HT-29 (cell line): ENCODE measurements at regions not wholly inside any gene's neighbourhood (a gene's known extent, or its start where the extent isn't known, plus 50 kb on each side); places are given as distances from the start of the nearest gene placed in this dataset.
"Not testable (repeated sequence)": the region's sequence is repeated elsewhere in the genome, so short reads cannot be mapped to it uniquely, and the experiment has no call there.

Experiments
- DNase-seq: peaks from one replicate; pipeline ENCODE4 v3.0.0-alpha.2; 2015; ENCODE audit warnings: low spot score

DNA sequence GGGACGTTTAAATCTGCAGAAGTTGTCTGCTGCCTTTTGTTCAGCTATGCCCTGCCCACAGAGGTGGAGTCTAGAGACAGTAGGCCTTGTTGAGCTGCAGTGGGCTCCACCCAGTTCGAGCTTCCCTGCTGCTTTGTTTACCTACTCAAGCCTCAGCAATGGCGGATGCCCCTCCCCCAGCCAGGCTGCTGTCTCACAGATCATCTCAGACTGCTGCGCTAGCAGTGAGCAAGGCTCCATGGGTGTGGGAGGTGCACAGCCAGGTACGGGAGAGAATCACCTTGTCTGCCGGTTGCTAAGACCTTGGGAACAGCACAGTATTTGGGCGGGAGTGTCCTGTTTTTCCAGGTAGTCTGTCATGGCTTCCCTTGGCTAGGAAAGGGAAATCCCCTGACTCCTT is 114.3 kb upstream of the PALM2AKAP2 start:
- not testable (repeated sequence) for DNase-seq

DNA sequence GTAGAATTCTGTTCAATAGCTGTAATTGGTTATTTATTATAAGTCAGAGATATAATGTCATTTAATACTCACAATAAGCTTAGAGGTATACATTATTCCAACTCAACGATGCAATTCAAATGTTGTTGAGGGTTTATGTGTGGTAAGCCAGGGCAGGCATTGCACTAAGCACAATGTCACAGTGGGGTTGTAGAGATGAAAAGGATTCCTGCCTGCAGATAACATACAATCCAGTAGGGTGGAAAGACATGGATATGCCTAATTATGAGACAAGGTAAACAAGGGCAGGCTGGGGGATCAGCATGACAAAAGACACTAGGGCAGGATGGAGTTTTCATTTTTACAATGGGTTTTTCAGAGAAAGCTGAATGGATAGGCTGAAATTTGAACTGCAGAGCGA is 98.7 kb upstream of the PALM2AKAP2 start:
- no peak for DNase-seq

DNA sequence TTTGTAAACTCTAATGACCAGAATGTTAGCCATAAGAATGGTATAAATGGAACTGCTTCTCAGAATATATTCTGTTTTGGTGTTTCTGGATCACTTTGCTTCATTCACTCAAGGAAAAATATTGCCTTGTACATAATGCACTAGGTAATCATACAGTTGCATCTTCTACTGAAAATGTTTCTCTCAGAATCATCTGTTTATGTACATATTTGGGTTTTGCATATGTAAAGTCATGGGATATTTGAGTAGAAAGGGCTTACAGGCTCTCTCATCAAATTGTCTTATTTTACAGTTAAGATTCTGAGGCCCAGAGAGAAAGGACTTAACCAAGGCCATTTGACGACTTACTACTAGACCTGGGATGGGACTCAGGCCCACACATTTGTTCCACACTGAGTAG is 97.8 kb upstream of the PALM2AKAP2 start:
- DNase-seq = no peak

DNA sequence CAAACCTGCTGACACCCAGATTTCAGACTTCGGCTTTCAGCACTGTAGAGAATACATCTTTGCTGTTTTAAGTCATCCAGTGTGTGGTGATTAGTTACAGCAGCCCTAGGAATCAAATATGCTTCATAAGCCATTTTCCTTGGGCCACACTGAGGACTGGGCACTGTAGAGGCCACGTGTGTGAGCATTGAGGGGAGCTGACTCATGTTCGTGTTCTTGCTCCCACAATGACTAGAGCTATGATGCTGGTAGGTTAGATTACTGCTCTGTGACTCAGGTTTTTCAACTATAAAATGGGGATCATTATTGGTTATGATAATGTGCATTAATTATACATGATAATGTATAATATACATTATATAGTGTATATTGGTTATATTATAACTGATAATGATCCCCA is 96.5 kb upstream of the PALM2AKAP2 start:
- no peak for DNase-seq

DNA sequence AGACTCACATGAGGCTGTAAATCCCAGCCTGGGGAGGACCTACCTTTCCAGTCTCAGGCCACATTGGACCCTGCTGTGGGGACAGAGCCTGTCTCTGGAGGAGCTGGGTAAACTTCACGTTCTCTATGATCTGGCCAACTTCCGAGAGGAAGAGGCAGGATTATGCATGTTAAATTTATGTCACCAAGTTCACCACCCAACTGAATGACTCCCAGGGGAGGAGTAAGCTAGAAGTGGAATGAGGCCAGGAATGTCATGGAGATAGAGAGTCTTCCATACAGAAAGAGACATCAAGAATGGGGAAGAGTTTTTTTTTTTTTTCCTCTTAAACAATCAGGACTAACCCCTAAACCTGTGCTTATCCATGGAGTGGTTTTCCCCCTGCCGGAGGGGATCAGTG is 90.3 kb upstream of the PALM2AKAP2 start:
- DNase-seq = no peak

DNA sequence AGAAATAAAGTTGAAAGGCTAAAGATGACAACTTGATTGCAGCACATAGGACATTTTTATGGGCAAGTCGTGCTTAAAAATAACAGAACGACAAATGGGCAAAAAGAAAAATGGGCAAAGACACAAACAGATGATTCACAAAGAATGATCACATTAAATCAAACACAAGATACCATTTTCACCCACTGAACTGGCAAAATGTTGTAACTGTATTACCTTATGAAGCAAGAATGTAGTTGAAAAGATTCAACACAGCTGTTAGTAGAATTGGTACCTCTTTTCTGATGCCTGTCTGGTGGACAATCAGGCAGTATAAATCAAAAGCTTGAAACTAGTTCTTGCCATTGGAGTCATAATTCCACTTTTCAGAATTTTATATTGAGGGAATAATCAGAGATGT is 81.0 kb upstream of the PALM2AKAP2 start:
- DNase-seq = no peak

DNA sequence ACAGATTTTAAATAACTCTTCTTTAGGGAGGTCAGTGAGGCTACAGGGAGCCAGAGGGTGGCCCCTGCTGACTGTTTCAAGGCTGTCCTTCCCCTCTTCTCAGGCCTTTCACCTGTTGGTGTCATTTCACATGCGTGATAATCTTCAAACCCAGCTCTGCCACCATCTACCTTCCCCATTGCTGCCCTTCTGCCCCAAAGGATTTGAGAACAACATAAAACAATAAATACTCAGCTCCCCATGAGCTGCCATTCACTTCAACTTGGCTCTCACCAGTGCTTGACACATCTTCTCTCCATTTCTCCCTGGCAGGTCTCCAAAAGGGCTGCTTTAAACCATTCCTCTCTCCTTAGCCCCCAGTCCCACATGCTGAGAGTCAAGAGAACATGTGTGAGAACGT is 75.5 kb upstream of the PALM2AKAP2 start:
- DNase-seq = no peak

DNA sequence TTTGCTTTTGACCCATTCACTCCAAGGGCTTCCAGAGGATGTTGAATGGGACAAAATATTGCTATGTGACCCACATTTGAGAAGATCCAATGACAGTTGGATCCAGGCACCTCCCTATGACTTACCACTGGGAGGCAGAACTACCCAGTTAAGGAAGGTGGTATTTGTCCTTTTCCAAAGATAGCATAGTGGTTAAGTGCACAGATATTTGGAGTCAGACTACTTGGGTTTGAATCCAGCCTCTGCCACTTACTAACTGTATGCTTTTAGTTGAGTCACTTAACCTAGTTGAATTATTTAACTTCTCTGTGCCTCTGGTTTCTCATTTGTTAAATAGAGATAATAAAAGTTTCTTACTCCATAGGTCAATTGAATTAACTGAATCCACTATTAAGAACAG is 74.5 kb upstream of the PALM2AKAP2 start:
- peak; percentile 20 for DNase-seq

DNA sequence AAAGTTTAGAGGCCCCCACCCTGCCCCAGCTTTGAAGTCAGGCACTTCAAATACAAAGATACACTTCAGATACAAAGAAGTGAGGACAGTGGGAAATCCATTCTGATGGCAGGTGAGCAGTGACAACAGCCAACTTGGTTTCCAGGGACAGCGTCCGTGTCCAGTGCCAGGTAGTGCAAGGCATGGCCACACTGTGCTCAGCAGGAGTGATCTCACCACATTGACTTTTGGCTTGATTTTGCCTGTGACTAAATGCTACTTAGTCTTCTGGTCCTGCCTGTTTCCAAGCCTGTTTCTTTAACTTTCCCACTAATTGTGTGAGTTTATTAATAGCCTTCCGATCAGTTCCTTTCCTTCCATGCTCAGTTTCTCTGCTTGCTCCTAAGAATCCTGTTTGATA is 72.6 kb upstream of the PALM2AKAP2 start:
- DNase-seq = no peak

DNA sequence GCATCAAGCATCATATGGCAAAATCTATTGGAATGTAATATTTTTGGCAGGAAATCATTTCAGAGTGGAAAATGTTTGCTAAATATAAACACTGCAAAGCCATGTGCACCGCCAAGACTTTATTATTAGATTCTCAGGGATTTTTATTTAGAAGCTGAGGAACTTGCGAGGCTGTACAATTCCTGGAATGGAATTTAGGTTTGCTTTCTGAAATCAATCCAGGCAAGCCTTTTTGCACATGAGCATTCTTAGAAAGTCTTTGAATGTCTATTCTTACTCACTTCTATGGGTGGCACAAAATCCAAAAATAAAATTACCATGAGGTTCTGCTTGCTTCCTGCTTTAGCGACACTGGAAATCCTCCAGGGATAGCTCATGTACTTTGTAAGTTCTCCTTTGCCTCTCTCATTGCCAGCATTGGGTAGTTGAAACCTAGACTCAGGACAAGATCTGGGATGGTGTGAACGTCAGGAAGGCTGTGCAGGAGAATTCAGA is 71.5 kb upstream of the PALM2AKAP2 start:
- no peak for DNase-seq

DNA sequence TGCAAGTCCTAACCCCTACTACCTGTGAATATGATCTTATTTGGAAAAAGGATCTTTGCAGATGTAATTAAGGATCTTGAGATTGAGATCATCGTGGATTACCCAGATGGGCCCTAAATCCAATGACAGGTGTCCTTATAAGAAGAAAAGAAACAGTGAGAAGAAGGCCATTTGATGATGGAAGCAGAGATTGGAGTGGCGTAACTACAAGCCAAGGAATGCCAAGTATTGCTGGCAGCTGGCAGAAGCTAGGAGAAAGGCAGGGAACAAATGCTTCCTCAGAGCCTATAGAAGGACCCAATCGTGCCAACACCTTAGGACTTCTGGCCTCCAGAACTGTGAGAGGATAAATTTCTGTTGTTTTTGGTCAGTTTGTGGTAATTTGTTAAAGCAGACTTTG is 70.1 kb upstream of the PALM2AKAP2 start:
- DNase-seq = no peak

DNA sequence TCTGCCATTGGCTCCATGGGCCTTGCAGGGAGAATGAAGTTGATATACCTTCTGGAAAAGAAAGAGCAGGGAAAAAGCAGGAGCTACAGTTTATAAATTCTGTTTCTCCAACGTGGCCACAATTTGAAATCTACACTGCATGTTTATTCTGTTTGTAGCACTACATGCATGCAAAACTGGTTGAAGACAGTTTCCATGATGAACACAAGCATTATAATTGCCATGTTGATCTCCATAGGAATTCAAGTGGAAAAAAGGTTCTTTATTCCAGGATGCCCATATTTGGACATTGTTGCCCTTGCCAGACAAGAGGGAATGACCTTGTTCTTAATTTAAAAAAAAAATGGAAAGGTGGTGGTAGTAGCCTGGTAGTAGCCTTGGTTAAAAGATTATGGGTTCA is 69.2 kb upstream of the PALM2AKAP2 start:
- DNase-seq = no peak

DNA sequence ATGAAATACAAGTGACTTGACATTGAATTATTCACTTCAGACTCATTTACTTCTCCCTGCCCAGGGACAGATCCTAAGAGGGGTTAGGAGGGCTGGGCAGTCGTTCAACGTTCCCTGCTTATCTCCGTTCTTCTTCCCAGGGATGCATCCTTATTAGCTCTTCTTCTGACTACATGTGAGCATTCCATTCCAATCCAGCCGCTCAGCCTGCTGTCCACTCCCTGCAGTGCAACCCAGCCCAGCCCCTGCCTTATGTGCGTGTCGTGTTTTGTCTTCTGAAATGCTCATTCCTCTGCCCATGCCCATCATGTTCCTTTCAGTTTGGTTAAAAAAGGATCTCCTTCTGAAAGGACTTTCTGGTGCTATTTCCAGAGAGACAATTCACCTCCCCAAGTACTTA is 64.7 kb upstream of the PALM2AKAP2 start:
- no peak for DNase-seq

DNA sequence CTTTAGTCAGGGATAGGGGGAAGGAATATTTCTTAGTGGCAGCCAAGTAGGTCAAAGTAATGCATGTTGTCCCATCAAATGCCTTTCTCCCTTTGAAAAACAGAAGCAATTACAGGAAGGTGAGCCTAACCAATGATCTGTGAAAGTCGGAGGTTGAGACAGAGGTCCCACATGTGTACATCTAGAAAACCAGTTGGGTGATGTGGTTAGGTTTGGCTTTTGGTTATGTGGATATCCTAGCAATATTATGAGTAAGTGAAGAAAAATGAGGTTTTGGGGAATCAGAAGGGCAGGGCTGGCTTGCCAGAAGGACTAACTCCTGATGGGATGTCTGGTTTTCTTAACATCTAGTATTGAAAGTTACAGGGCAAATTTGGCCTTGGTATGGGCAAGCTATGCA is 63.4 kb upstream of the PALM2AKAP2 start:
- no peak for DNase-seq

DNA sequence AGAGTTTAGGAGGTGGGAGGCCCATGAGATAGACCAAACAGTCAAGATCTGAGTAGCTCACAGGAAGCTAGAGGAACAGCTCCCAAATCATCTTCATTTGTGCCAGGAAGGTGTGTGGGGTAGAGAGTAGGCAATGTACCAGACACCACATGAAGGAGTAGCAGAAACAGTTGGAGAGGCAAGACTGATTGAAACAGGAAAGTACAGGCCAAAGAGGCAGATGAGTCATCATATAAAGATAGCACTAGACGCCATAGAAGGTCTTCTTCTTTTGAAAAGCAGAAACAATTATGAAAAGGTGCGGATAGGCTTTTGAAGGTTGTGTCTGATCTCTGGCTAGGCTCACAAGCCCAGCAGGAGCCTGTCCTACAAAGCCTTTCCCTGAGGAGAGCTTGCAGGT is 62.7 kb upstream of the PALM2AKAP2 start:
- DNase-seq = no peak

DNA sequence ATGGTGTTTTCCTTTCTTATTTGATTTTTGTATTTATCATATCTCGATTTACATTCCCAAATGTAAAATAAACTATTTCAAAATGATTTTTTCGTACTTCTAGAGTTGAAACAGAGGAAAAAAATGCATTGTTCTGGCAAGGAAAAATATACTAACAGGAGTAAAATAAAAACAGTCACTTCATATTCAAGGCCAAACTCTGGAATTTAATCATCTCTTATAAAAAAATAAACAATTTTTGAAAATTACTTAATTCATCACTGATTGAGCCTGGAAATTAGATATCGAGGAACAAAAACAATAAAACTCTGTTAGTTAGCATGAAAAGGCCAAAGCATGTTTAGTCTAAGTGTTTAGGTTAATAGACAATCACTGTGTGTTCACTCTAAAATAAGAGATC is 61.1 kb upstream of the PALM2AKAP2 start:
- DNase-seq = no peak

DNA sequence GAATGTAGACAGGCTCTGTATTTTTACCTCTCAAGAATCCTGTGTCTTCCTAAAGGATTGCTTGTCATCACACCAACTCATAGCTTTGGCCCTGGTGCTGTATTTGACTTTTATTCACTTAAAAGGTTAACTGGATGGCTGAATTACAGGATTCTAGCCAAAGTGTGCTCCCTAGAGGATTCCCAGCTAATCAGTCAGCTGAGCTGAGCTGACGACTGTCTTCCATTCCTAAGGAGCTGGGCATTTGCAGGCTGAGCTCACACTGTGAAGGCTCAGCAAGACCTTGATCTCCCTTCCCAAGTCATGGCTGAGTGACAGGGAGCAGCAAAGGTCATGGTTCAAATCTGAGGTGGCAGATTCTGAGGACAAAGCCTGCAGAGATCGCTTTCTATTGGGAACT is 59.0 kb upstream of the PALM2AKAP2 start:
- DNase-seq = no peak

DNA sequence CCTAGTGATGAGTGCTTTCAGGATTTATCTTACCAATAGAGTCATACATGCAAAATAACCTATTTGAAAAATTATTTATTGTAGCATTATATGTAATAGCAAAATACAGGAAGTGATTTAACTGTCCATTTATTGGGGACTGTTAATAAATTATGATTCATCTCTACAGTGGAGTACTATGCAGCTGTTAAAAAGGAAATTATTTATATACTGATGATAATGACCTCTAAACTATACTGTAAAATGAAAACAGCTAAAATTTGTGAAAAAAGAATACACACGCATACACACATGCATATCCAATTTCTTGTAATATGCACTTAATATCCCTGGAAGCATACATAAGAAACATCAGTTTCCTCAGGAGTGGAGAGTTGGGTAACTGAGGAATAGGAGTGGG is 58.0 kb upstream of the PALM2AKAP2 start:
- no peak for DNase-seq

DNA sequence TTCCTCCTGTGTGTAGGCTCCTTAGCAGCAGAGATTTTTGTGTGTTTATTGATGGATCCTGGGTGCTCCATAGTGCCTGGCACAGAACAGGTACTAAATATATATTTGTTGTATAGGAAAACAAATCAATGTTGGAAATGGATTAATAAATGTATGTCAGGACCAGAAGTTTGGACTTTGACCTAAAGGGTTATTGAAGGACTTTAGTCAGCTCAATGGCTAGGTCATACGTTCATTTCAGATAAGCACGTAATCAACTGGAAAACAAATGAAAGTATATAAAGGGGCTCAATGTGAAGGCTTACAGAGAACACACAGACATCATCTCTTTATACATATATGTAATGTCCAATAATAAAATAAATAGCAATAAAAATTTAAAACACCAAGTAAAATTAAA is 56.2 kb upstream of the PALM2AKAP2 start:
- DNase-seq = no peak

DNA sequence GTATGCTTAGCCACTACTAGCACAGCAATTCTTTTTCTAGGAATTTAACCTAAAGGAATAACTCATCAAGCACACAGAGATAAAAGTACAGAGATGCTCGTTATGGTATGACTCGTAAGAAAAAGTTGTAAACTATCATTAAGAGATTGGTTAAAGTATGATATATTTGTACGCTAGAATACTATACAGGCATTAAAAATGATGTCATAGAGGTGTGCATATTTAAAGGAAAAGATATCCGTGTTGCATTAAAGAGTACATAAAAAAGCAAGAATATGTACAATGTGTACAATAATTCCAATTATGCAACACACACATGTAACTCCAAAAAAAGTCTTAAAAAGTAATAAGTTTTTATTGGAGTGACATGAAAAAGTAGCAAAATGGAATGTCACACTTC is 54.5 kb upstream of the PALM2AKAP2 start:
- DNase-seq = no peak

DNA sequence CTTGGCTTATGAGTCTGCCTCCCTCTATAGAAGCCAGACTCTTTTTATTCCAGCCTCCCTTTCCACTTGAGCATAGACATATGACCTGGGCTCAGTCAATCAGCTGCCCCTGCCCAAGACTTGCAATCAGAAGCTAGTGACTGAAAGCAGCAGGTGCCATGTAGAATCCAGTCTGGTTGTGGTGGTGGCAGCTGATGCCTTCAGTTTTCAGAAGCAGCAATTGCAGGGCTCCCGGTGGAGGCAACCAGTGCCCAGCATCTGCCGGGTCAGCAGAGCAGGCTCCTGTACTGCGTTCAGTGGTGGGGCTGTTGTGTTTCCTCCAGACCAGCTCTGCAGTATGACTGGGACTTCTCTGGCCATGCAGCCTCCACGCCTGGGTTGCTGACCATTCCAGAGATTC is 53.9 kb upstream of the PALM2AKAP2 start:
- DNase-seq = no peak

DNA sequence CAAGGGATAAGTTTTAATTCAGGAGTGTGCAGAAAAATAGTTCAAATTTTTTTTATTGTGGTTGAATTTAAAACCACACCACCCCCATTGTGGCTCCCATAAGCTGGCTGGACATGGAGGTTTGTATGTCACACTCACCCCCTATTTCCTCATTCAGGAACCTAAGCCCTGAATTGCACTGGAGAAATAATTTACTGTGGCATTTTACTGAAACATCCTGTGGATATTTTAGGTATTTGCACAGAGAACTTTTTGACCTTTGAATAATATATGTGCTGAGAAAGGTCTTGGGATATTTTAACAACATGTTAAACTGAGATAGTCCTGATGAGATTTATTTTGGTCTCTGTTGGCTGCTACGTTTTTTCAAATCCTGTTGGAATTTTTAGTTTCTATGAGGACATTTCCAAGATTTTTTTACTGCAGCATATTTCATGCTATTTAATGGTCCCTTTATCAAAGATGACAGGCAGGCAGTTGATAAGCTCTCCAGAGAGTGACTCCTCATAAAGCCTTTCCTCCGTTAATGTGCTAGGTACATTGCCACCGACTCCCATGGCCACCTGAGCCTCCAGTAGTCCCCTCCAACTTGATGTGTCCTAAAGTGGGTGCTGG is 51.2 kb upstream of the PALM2AKAP2 start:
- DNase-seq = no peak

DNA sequence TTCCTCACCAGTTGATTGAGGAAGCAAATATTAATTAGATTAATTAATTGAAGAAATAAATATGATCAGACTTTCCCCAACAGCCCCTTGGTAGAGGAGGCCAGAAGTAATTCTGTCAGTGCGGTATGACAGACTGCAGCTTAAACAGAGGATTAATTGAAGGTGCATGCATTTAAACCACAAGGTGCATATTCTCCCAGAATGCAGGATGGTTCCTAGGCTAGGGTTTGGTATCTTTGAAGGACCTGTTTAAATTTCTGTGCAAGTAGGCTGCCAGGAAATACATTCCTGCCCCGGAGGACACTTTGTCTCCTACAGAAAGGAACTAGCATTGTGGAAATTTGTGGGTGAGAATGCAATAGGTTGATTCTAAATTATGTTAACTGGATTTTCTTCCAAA is 50.5 kb upstream of the PALM2AKAP2 start:
- no peak for DNase-seq
